Dedifferentiated amniotic fluid mesenchymal stem cell (primary cell): ENCODE measurements at regions not wholly inside any gene's neighbourhood (a gene's known extent, or its start where the extent isn't known, plus 50 kb on each side); places are given as distances from the start of the nearest gene placed in this dataset.
"Not testable (repeated sequence)": the region's sequence is repeated elsewhere in the genome, so short reads cannot be mapped to it uniquely, and the experiment has no call there.

Experiments
- DNase-seq: peaks from one replicate; pipeline ENCODE4 v3.0.0-alpha.2; 2016; ENCODE audit errors: extremely low spot score

- no peak for DNase-seq
These were observed 275.3 kb downstream of the ALDH8A1 start for GRCh38 chr6:134674562-134674961.

GRCh38 chr6:134669485-134669884 is 280.4 kb downstream of the ALDH8A1 start:
- no peak for DNase-seq

- DNase-seq, result no peak
These were observed 282.8 kb downstream of the ALDH8A1 start for GRCh38 chr6:134667111-134667510.

GRCh38 chr6:134666125-134666524 is 283.8 kb downstream of the ALDH8A1 start:
- no peak for DNase-seq

GRCh38 chr6:134665029-134665723 is 284.7 kb downstream of the ALDH8A1 start:
- no peak for DNase-seq

- no peak for DNase-seq
These were observed 285.9 kb downstream of the ALDH8A1 start for GRCh38 chr6:134663800-134664535.

GRCh38 chr6:134663356-134663755 is 286.5 kb downstream of the ALDH8A1 start:
- no peak for DNase-seq

GRCh38 chr6:134662077-134662700 is 287.7 kb downstream of the ALDH8A1 start:
- no peak for DNase-seq

GRCh38 chr6:134659885-134660284 is 290.0 kb downstream of the ALDH8A1 start:
- DNase-seq, result not testable (repeated sequence)

- no peak for DNase-seq
These were observed 291.3 kb downstream of the ALDH8A1 start for GRCh38 chr6:134658596-134658995.

GRCh38 chr6:134657751-134658527 is 292.0 kb downstream of the ALDH8A1 start:
- no peak for DNase-seq

GRCh38 chr6:134657343-134657742 is 292.6 kb downstream of the ALDH8A1 start:
- DNase-seq, result no peak

GRCh38 chr6:134654751-134655150 is 295.1 kb downstream of the ALDH8A1 start:
- no peak for DNase-seq

GRCh38 chr6:134651519-134651918 is 298.4 kb downstream of the ALDH8A1 start:
- DNase-seq, result no peak

- no peak for DNase-seq
These were observed 302.0 kb downstream of the ALDH8A1 start for GRCh38 chr6:134647861-134648260.

GRCh38 chr6:134642819-134643218 is 307.1 kb downstream of the ALDH8A1 start:
- DNase-seq, result no peak

- DNase-seq, result no peak
These were observed 307.6 kb downstream of the ALDH8A1 start for GRCh38 chr6:134642279-134642678.

GRCh38 chr6:134640975-134641429 is 308.9 kb downstream of the ALDH8A1 start:
- DNase-seq, result peak; percentile 79

GRCh38 chr6:134640229-134640628 is 309.7 kb downstream of the ALDH8A1 start:
- no peak for DNase-seq

GRCh38 chr6:134637847-134638437 is 312.0 kb downstream of the ALDH8A1 start:
- no peak for DNase-seq

GRCh38 chr6:134637282-134637681 is 312.6 kb downstream of the ALDH8A1 start:
- DNase-seq, result no peak
